SU-DHL-6 (cell line): ENCODE measurements at regions not wholly inside any gene's neighbourhood (a gene's known extent, or its start where the extent isn't known, plus 50 kb on each side); places are given as distances from the start of the nearest gene placed in this dataset.
"Not testable (repeated sequence)": the region's sequence is repeated elsewhere in the genome, so short reads cannot be mapped to it uniquely, and the experiment has no call there.

Experiments
- H2AFZ ChIP-seq: fragments of 200-600 bp; sonication (generic); 2 replicates; pipeline ENCODE4 v1.6.1; 2014; ENCODE audit warnings: low read depth, mild to moderate bottlenecking, moderate library complexity, mixed read lengths, antibody characterized with exemption, low read length; ENCODE audit not compliant: severe bottlenecking
- H3F3A ChIP-seq: fragments of 200-600 bp; shearing (Covaris generic); 2 replicates; pipeline ENCODE4 v1.6.0; 2016; ENCODE audit warnings: antibody characterized with exemption, mild to moderate bottlenecking; ENCODE audit not compliant: insufficient read depth
- H3K27ac ChIP-seq: fragments of 200-600 bp; sonication (generic); 2 replicates; pipeline ENCODE4 v1.5.1; 2016; ENCODE audit warnings: low read depth, mild to moderate bottlenecking, low read length, moderate library complexity, mixed read lengths
- H3K27me3 ChIP-seq: fragments of 200-600 bp; sonication (generic), shearing (Covaris generic); 2 replicates; pipeline ENCODE4 v1.6.0; 2014; ENCODE audit warnings: mild to moderate bottlenecking, low read length
- H3K36me3 ChIP-seq: fragments of 200-600 bp; sonication (generic); 2 replicates; pipeline ENCODE4 v1.6.1; 2014; ENCODE audit warnings: mild to moderate bottlenecking, low read length, mixed read lengths
- H3K4me2 ChIP-seq: fragments of 300-600, 200-600 bp; shearing (Covaris generic), sonication (generic); 2 replicates; pipeline ENCODE4 v1.6.0; 2014; ENCODE audit warnings: low read length, low read depth, mild to moderate bottlenecking; ENCODE audit not compliant: poor library complexity, severe bottlenecking
- H3K4me3 ChIP-seq: fragments of 200-600 bp; sonication (generic); 2 replicates; pipeline ENCODE4 v1.5.1; 2014; ENCODE audit warnings: antibody characterized with exemption, low read length, mild to moderate bottlenecking, mixed read lengths; ENCODE audit not compliant: insufficient read depth, poor library complexity, severe bottlenecking
- H3K79me2 ChIP-seq: fragments of 200-600 bp; sonication (generic); 2 replicates; pipeline ENCODE4 v1.6.1; 2014; ENCODE audit warnings: mild to moderate bottlenecking, low read length, moderate library complexity; ENCODE audit not compliant: insufficient read depth
- H3K9ac ChIP-seq: fragments of 200-600 bp; sonication (generic); 2 replicates; pipeline ENCODE4 v1.7.0; 2014; ENCODE audit warnings: mild to moderate bottlenecking, low read length
- H3K9me2 ChIP-seq: fragments of 200-600 bp; sonication (generic); replicated peaks from 2 replicates; pipeline ENCODE4 v1.6.1; 2014; ENCODE audit warnings: low read length; ENCODE audit not compliant: insufficient read depth
- H3K9me3 ChIP-seq: fragments of 200-600 bp; sonication (generic); 2 replicates; pipeline ENCODE4 v1.6.1; 2014; ENCODE audit warnings: low read length, mixed read lengths; ENCODE audit not compliant: insufficient read depth
- H4K20me1 ChIP-seq: fragments of 200-600 bp; sonication (generic); 2 replicates; pipeline ENCODE4 v1.6.1; 2014; ENCODE audit warnings: low read depth, mild to moderate bottlenecking, antibody characterized with exemption, low read length, moderate library complexity, mixed read lengths
- EZH2phosphoT487 ChIP-seq: fragments of 200-600 bp; sonication (generic), shearing (Covaris generic); conservative IDR thresholded peaks from 2 replicates; pipeline ENCODE4 v1.6.1; 2018; ENCODE audit warnings: mild to moderate bottlenecking, antibody characterized with exemption, low read length, moderate library complexity, mixed read lengths
- TF ChIP-seq, protein P1 (sequence below): fragments of 200-600 bp; sonication (generic); IDR thresholded peaks from one replicate; pipeline ENCODE4 v1.5.1; 2017; ENCODE audit warnings: antibody characterized with exemption, mild to moderate bottlenecking, low read length, moderate library complexity; ENCODE audit not compliant: insufficient read depth, poor library complexity, severe bottlenecking

DNA sequence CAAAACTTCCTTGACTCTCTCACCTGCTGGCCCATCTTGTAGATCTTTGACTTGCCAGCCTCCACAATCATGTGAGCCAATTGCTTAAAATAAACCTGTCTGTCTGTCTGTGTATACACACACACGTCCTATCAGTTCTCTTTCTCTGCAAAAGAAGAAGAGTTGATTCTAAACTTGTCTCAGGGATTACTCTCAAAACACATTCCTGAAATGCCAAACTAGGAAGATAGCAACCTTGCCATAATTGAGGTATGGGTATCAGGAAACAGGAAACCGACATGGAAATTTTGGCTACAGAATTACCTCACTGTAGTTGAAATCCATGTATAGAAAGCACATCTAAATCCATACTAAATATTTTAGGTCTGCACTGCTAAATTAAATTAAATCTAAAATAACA, 483.4 kb downstream of the PLK2 start:
- TF ChIP-seq EZH2phosphoT487 = no peak
- TF ChIP-seq, protein P1, sequence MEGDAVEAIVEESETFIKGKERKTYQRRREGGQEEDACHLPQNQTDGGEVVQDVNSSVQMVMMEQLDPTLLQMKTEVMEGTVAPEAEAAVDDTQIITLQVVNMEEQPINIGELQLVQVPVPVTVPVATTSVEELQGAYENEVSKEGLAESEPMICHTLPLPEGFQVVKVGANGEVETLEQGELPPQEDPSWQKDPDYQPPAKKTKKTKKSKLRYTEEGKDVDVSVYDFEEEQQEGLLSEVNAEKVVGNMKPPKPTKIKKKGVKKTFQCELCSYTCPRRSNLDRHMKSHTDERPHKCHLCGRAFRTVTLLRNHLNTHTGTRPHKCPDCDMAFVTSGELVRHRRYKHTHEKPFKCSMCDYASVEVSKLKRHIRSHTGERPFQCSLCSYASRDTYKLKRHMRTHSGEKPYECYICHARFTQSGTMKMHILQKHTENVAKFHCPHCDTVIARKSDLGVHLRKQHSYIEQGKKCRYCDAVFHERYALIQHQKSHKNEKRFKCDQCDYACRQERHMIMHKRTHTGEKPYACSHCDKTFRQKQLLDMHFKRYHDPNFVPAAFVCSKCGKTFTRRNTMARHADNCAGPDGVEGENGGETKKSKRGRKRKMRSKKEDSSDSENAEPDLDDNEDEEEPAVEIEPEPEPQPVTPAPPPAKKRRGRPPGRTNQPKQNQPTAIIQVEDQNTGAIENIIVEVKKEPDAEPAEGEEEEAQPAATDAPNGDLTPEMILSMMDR = no peak
- no peak overlapping the region for H3K9ac ChIP-seq
- no peaks in the 10 kb centered on the region for H3K27me3 ChIP-seq
- no peaks in the 10 kb centered on the region for H3K79me2 ChIP-seq
- H3K27ac ChIP-seq = no peak overlapping the region
- H3K4me2 ChIP-seq = no peak overlapping the region
- H3K9me3 ChIP-seq = no peaks in the 10 kb centered on the region
- no peaks in the 10 kb centered on the region for H3K36me3 ChIP-seq
- H4K20me1 ChIP-seq = no peaks in the 10 kb centered on the region
- no peaks in the 10 kb centered on the region for H3K9me2 ChIP-seq
- H3F3A ChIP-seq = no peaks in the 10 kb centered on the region
- no peak overlapping the region for H3K4me3 ChIP-seq
- H2AFZ ChIP-seq = no peak overlapping the region

DNA sequence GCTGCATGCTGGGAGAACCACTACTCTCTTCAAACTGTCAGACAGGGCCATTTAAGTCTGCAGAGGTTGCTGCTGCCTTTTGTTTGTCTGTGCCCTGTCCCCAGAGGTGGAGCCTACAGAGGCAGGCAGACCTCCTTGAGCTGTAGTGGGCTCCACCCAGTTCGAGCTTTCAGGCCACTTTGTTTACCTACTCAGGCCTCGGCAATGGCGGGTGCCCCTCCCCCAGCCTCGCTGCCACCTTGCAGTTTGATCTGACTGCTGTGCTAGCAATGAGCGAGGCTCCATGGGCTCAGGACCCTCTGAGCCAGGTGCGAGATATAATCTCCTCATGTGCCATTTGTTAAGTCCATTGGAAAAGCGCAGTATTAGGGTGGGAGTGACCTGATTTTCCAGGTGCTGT, 487.8 kb downstream of the PLK2 start:
- H3K36me3 ChIP-seq, H3K9me3 ChIP-seq, H3K9ac ChIP-seq, H3K9me2 ChIP-seq, H3K27me3 ChIP-seq, H2AFZ ChIP-seq, H3K27ac ChIP-seq, H3K79me2 ChIP-seq, H3K4me3 ChIP-seq, H4K20me1 ChIP-seq, H3K4me2 ChIP-seq, H3F3A ChIP-seq: not testable (repeated sequence)

DNA sequence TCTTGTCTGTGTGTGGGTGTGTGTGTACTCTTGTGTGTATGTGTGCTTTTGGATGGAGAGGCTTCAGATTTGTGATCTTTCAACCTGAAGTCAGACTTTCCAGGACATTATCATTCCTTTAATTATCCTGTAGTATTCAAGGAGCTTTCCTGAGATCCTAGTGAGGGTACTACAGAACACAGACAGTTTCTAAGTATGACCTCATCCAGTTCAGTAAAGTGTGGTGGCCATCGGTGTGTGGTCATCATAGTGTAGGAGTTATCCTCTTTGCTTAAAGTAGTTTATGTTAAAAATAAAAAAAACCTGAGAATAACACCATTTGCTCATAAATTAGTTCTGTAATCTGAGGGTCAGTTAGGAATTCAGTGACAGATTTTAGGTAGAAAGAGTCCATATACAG, 478.0 kb upstream of the ACTBL2 start:
- Histone ChIP-seq H3K79me2 (no peaks in the 10 kb centered on the region), H3K9me2 (no peaks in the 10 kb centered on the region), H4K20me1 (no peaks in the 10 kb centered on the region), H2AFZ (no peak overlapping the region), H3K36me3 (no peaks in the 10 kb centered on the region), H3K9ac (no peak overlapping the region), H3K4me3 (no peak overlapping the region), H3K9me3 (no peaks in the 10 kb centered on the region), H3K27me3 (no peaks in the 10 kb centered on the region), H3K4me2 (no peak overlapping the region), H3F3A (no peaks in the 10 kb centered on the region), H3K27ac (no peak overlapping the region)
- TF ChIP-seq, protein P1 = no peak
- no peak for TF ChIP-seq EZH2phosphoT487

DNA sequence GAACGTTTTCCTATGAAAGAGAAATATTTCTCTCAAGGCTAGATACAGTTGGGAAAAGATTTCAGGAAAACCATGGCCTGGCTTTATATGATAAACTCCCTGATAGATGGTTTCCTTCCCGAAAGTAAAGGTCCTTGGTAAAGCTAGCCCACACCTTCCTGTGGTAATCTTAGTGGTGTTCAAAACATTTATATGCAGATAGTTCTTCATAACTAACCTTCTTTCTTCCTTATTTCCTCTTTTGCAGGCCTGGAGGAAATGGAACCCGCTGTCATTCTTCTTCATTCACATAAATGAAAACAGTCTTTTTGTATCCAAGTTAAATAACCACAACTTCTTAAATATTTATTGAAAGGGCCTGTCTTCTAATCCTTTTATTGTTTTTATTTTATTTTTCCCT, 474.0 kb upstream of the ACTBL2 start:
- H3K4me3 ChIP-seq = no peak overlapping the region
- no peaks in the 10 kb centered on the region for H3K9me3 ChIP-seq
- TF ChIP-seq EZH2phosphoT487 = no peak
- TF ChIP-seq, protein P1 = no peak
- no peak overlapping the region for H3K27ac ChIP-seq
- H3K79me2 ChIP-seq = no peaks in the 10 kb centered on the region
- no peaks in the 10 kb centered on the region for H3K9me2 ChIP-seq
- no peaks in the 10 kb centered on the region for H3F3A ChIP-seq
- no peaks in the 10 kb centered on the region for H4K20me1 ChIP-seq
- H3K9ac ChIP-seq = no peak overlapping the region
- no peak overlapping the region for H3K4me2 ChIP-seq
- no peaks in the 10 kb centered on the region for H3K27me3 ChIP-seq
- no peaks in the 10 kb centered on the region for H3K36me3 ChIP-seq
- H2AFZ ChIP-seq = no peak overlapping the region
